Testis (tissue), 2 donors: ENCODE measurements at regions not wholly inside any gene's neighbourhood (a gene's known extent, or its start where the extent isn't known, plus 50 kb on each side); places are given as distances from the start of the nearest gene placed in this dataset.

ENCODE experiments used
- DNase-seq: peaks from one replicate; pipeline ENCODE4 v3.0.0-alpha.2; 2019
- H3K27ac ChIP-seq, 2 donors: fragments of 200-600 bp; sonication (generic); one replicate each; pipeline ENCODE4 v1.5.1; 2019
- H3K27me3 ChIP-seq: fragments of 200-600 bp; sonication (generic); one replicate; pipeline ENCODE4 v1.5.1; 2019
- H3K36me3 ChIP-seq: fragments of 200-600 bp; sonication (generic); one replicate; pipeline ENCODE4 v1.5.1; 2017; ENCODE audit warnings: low read depth; ENCODE audit errors: missing control alignments
- H3K4me1 ChIP-seq: fragments of 200-600 bp; sonication (generic); one replicate; pipeline ENCODE4 v1.5.1; 2019
- H3K4me3 ChIP-seq, 2 donors: fragments of 200-600 bp; sonication (generic); one replicate each; pipeline ENCODE4 v1.5.1; 2017 to 2019
- H3K9me3 ChIP-seq: fragments of 200-600 bp; sonication (generic); one replicate; pipeline ENCODE4 v1.5.1; 2017
- POLR2A ChIP-seq: fragments of 450-650 bp; IDR thresholded peaks from one replicate; pipeline ENCODE4 v1.6.1; 2017; ENCODE audit warnings: antibody characterized with exemption, mild to moderate bottlenecking, moderate library complexity
- WGBS, 2 donors: methylation state at CpG; one replicate each; pipeline ENCODE4 v1.1.5; 2018; 5-methylcytosine and 5-hydroxymethylcytosine counted together
- intact Hi-C: fragments of 100-400 bp; cut with DNase I; formaldehyde crosslinking; loops from one replicate; pipeline ENCODE4 v1.15.1; 2023; ENCODE audit warnings: low total_unique reads
- TF ChIP-seq, protein P1 (sequence below), 3 experiments: fragments of 450-650 bp in 2 of 3; fragments of 200-600 bp in 1 of 3; sonication (generic) in 1 of 3; IDR thresholded peaks; one replicate each; pipeline ENCODE4 v1.5.1; 2016 to 2019; ENCODE audit warnings: antibody characterized with exemption in 3 of 3, mild to moderate bottlenecking in 2 of 3, moderate library complexity in 1 of 3

DNA sequence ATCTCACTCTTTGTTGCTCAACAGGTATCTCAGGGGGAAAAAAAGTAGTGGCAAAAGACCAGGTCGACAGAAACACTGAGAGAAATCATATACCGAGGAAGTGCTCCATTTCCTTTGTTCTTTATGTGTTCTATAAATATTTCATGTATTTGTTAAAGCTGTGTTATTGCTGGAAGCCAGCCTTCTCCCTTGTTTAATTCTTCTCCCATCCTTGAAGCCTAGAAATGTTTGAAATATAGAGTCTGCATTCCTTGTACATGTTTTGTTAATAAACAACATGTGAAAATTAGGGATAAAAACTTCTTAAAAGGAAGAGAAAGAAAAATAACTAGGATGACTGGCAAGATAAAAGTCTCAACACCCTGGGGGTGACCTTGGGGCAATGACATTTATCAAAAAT lies 186.2 kb downstream of the ANKRD50 start:
- no peaks in the 10 kb centered on the region for H3K27me3 ChIP-seq
- intact Hi-C loops: no loop called here
- H3K4me1 ChIP-seq: no peaks in the 10 kb centered on the region
- no peak overlapping the region for H3K4me3 ChIP-seq
- H3K36me3 ChIP-seq: no peaks in the 10 kb centered on the region
- DNase-seq: no peak
- no peak for TF ChIP-seq POLR2A
- TF ChIP-seq, protein P1, sequence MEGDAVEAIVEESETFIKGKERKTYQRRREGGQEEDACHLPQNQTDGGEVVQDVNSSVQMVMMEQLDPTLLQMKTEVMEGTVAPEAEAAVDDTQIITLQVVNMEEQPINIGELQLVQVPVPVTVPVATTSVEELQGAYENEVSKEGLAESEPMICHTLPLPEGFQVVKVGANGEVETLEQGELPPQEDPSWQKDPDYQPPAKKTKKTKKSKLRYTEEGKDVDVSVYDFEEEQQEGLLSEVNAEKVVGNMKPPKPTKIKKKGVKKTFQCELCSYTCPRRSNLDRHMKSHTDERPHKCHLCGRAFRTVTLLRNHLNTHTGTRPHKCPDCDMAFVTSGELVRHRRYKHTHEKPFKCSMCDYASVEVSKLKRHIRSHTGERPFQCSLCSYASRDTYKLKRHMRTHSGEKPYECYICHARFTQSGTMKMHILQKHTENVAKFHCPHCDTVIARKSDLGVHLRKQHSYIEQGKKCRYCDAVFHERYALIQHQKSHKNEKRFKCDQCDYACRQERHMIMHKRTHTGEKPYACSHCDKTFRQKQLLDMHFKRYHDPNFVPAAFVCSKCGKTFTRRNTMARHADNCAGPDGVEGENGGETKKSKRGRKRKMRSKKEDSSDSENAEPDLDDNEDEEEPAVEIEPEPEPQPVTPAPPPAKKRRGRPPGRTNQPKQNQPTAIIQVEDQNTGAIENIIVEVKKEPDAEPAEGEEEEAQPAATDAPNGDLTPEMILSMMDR (IDR thresholded peaks at IDR 0.05): no peak
- no peaks in the 10 kb centered on the region for H3K9me3 ChIP-seq
- WGBS, 2 donors: 33 to 40% methylated on average over 2 of the region's 2 CpGs
- H3K27ac ChIP-seq: no peak overlapping the region

DNA sequence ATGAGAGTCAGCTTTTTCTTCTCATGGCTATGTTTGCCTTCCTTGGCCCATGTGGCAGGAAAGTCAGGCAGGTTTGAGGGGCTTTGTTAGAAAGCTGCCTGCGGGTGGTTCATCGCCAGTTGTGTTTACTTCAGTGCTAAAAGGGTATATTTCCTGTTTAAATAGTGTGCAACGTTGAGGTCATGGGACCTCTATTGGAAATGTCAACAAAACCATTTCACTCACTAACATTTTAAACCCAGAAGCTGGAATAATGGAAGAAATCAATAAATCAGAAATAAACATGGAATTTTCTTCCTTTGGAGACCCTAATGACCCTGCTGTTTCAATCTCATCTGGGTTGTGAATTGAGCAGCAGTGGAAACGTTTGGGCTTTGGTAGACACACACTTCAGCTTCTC lies 185.8 kb downstream of the ANKRD50 start:
- H3K27ac ChIP-seq: no peak overlapping the region
- no peak overlapping the region for H3K4me3 ChIP-seq
- 63 to 68% methylated on average over 4 of the region's 4 CpGs for WGBS, 2 donors
- DNase-seq: no peak
- H3K27me3 ChIP-seq: no peaks in the 10 kb centered on the region
- no peaks in the 10 kb centered on the region for H3K4me1 ChIP-seq
- intact Hi-C loops: no loop called here
- TF ChIP-seq, protein P1 (IDR thresholded peaks at IDR 0.05): no peak
- TF ChIP-seq POLR2A: no peak
- H3K9me3 ChIP-seq: no peaks in the 10 kb centered on the region
- no peaks in the 10 kb centered on the region for H3K36me3 ChIP-seq

DNA sequence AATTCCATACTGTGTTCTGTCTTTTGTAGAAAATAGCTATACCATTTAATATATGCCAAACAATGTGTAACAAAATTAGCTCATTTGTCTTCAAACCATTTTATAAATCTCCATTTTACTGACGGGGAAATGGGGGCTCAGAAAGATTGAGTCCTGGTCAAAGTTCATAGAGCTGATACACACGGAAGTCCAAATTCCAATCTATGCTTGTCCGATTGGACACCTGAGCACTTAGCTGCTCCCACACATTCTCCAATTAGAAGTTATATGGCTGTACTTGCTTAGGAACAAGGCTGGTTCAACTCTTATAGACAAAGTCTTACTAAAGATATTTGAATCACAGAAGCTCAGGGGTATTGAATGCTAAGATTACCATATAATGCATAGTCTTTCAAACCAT lies 185.2 kb downstream of the ANKRD50 start:
- H3K4me3 ChIP-seq: no peak overlapping the region
- no peaks in the 10 kb centered on the region for H3K36me3 ChIP-seq
- WGBS, 2 donors: 91 to 92% methylated on average over 3 of the region's 3 CpGs
- intact Hi-C loops: no loop called here
- no peaks in the 10 kb centered on the region for H3K27me3 ChIP-seq
- no peak for TF ChIP-seq POLR2A
- TF ChIP-seq, protein P1 (IDR thresholded peaks at IDR 0.05): no peak
- H3K27ac ChIP-seq: no peak overlapping the region
- DNase-seq: no peak
- H3K4me1 ChIP-seq: no peaks in the 10 kb centered on the region
- no peaks in the 10 kb centered on the region for H3K9me3 ChIP-seq

DNA sequence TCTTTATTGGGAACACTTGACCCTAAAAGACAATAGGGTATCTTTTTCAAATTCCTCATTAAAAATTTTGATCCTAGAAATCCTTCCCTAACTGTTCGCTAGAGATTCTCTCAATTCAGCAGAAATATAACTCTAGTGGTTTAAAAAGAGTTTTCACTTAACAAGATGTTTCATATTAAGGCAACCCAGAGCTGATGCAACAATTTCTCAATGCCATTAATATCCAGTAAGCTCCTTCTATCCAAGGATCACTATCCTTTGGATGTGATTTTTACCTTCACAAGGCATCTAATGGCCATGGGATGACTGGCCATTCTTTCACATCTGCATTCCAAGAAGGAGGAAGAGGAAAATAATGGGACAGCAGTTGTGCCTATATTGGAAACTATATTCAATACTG lies 183.4 kb downstream of the ANKRD50 start:
- Histone ChIP-seq H3K27ac (no peak overlapping the region), H3K4me3 (no peak overlapping the region), H3K36me3 (no peaks in the 10 kb centered on the region), H3K9me3 (no peaks in the 10 kb centered on the region), H3K27me3 (no peaks in the 10 kb centered on the region), H3K4me1 (no peaks in the 10 kb centered on the region)
- no peak for DNase-seq
- TF ChIP-seq, protein P1 (IDR thresholded peaks at IDR 0.05): no peak
- no peak for TF ChIP-seq POLR2A
- intact Hi-C loops: no loop called here
- WGBS, 2 donors: 94 to 97% methylated on average over 1 of the region's 1 CpG

DNA sequence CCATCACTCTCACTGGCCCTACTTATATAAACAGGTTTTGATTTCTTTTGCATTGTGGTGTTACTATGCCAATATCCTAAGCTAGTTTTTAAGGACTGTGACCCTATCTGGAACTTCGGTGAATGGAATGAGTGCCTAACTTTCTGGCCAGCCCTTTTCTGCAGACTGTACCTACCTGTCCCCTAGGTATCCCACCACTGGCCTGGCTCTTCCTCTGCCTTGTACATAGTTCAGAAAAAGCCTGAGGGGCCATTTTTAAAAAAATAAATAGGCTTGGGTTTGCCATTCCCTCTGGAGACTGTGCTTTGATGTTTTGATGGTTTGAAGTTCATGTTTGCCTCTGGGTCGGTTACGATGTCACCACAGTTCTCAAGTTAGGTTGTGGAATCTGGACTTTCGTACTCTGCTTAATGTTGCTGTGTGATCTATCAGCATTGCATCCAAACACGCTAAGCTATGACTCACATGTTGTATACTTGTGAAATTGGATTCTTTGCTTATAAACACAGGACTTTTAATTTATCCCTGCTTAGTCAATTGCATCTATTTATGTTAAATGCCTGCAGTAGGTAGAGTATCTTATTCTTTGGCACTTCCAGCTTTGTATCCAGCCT lies 182.0 kb downstream of the ANKRD50 start:
- Histone ChIP-seq H3K4me3 (no peak overlapping the region), H3K27ac (no peak overlapping the region), H3K9me3 (no peaks in the 10 kb centered on the region), H3K27me3 (no peaks in the 10 kb centered on the region), H3K36me3 (no peaks in the 10 kb centered on the region), H3K4me1 (no peaks in the 10 kb centered on the region)
- 88 to 92% methylated on average over 5 of the region's 5 CpGs for WGBS, 2 donors
- intact Hi-C loops: no loop called here
- DNase-seq: no peak
- TF ChIP-seq POLR2A: no peak
- TF ChIP-seq, protein P1 (IDR thresholded peaks at IDR 0.05): no peak
